CD4-positive, alpha-beta T cell treated with Interleukin-6 at 100 ng/mL for 8 hours (primary cell): ENCODE measurements at regions not wholly inside any gene's neighbourhood (a gene's known extent, or its start where the extent isn't known, plus 50 kb on each side); places are given as distances from the start of the nearest gene placed in this dataset.
"Not testable (repeated sequence)": the region's sequence is repeated elsewhere in the genome, so short reads cannot be mapped to it uniquely, and the experiment has no call there.

Experiments
- DNase-seq: peaks from one replicate; pipeline ENCODE4 v3.0.0-alpha.2; 2020; ENCODE audit warnings: mixed read lengths, low spot score

DNA sequence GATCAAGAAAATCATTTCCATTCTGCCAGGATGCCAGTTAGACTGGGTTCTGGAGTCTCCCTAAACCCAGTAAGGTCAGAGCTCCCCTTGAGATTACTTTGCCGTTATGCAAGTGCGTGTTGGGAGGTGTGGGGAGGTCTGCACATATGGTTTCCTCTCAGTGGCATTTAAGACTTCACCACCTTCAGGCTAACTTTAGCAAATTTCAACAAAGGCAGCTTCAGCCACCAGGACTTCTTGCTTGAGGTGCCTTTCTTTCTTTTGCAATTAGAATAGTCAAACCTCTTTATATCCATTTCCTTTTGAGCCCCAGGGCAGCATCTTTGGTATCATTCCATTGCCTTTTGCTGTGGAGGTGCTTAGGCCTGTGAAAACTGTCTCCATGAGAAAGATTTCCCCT is 117.2 kb upstream of the CCND2 start:
- no peak for DNase-seq

DNA sequence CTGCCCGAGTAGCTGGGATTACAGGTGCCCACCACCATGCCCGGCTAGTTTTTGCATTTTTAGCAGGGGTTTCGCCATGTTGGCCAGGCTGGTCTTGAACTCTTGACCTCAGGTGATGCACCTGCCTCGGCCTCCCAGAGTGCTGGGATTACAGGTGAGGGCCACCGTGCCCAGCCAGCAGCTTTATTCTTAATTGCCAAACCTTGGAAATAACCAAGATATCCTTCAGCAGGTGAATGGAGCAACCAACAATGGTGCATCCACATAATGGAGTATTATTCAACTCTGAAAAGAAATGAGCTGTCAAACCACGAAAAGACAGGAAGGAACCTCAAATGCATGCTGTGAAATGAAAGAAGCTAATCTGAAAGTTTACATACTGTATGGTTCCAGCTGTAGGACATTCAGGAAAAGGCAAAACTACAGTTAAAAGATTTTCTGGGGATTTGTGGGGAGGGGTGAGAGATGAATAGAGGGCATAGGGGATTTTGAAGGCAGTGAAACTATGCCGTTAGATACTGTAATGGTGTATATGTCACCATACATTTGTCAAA is 118.8 kb upstream of the CCND2 start:
- DNase-seq, result no peak

GRCh38 chr12:4153343-4153892 is 120.1 kb upstream of the CCND2 start:
- DNase-seq, result peak; percentile 46

DNA sequence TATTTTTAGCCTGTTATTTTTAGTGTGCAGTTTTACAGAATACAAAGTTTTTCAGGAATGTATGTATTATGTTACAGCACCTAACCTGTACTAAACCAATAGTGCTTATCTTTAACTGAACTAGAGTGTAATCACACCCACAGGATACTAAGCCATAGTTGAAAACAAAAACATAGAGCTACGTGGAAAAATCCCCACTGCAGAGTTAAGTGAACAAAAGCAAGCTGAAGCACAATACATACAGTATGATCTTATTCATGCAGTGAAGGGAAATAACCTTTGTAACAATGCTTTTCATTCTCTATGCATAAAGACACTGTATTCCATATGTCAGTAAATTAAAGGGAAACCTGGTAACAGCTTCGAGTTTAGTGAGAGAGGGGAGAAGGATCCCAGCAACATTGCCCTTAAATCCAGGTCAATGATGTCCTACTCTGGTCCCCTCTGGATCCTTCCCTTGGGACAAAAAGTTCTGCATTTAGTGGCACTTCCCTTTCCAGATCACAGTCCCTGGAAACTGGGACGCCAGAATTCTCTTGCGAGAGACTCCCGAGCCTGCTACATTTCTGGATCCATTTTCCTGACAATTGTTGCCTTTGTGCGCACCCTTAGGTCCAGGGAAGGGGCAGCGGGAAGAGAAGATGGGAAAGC is 121.3 kb upstream of the CCND2 start:
- DNase-seq, result no peak

- DNase-seq, result no peak
Measured at GRCh38 chr12:4151362-4152121, 122.0 kb upstream of the CCND2 start.

DNA sequence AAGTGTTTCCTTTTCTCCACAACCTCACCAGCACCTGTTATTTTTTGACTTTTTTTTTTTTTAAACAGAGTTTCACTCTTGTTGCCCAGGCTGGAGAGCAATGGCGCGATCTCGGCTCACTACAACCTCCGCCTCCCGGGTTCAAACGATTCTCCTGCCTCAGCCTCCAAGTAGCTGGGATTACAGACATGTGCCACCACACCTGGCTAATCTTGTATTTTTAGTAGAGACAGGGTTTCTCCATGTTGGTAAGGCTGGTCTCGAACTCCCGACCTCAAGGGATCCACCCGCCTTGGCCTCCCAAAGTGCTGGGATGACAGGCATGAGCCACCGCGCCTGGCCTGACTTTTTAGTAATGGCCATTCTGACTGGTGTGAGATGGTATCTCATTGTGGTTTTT is 123.2 kb upstream of the CCND2 start:
- DNase-seq, result not testable (repeated sequence)

GRCh38 chr12:4148418-4149056 is 125.0 kb upstream of the CCND2 start:
- DNase-seq, result peak; percentile 60

DNA sequence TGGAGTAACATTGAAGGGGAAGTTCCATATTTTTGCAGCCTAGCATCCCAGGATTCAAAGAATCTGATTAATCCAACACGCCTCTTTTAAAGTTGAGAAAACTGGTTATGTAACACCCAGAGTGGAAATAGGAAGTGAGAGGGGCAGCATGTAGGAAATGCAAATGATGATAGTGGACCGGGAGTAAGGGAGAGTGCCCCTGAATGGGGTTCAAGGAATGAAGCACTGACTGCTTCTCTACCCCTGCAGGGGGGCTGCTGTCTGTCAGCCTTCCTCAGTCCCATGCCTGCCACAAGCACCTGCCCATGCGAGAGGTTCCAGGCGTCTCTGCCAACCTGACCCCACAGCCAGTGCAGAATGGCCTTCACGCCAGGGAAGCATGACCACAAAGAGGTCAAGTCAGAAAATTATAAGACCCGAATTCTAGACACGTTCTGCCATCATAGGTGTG is 126.5 kb upstream of the CCND2 start:
- no peak for DNase-seq

- no peak for DNase-seq
Measured at GRCh38 chr12:4145990-4146859, 127.3 kb upstream of the CCND2 start.

GRCh38 chr12:4144676-4145075 is 128.9 kb upstream of the CCND2 start:
- no peak for DNase-seq

- peak; percentile 49 for DNase-seq
Measured at GRCh38 chr12:4143896-4144295, 129.7 kb upstream of the CCND2 start.

- no peak for DNase-seq
Measured at GRCh38 chr12:4141348-4142270, 132.0 kb upstream of the CCND2 start.

GRCh38 chr12:4140581-4141301 is 132.8 kb upstream of the CCND2 start:
- DNase-seq, result no peak

DNA sequence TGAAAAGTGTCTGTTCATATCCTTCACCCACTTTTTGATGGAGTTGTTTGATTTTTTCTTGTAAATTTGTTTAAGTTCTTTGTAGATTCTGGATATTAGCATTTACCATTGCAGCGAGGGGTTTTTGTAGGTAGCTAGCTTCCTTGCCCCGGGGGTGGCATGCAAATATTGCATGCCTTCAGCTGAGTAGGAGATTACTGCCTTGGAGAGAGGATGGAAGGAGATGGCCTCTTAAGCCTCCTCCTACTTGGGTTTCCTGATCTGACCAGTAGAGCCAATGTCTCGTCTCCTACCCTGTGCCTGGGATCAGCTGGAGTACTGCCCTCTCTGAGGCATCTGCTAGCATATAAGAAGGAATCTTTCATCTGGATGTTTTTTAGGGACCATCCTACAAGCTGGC is 134.4 kb upstream of the CCND2 start:
- DNase-seq, result no peak

DNA sequence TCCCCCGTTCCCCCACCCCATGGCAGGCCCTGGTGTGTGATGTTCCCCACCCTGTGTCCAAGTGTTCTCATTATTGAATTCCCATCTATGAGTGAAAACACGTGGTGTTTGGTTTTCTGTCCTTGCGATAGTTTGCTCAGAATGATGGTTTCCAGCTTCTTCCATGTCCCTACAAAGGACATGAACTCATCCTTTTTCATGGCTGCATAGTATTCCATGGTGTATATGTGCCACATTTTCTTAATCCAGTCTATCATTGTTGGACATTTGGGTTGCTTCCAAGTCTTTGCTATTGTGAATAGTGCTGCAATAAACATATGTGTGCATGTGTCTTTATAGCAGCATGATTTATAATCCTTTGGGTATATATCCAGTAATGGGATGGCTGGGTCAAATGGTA is 135.0 kb upstream of the CCND2 start:
- not testable (repeated sequence) for DNase-seq

GRCh38 chr12:4138051-4138450 is 135.5 kb upstream of the CCND2 start:
- no peak for DNase-seq

GRCh38 chr12:4137441-4137840 is 136.1 kb upstream of the CCND2 start:
- DNase-seq, result no peak

- DNase-seq, result no peak
Measured at GRCh38 chr12:4137015-4137414, 136.5 kb upstream of the CCND2 start.

- no peak for DNase-seq
Measured at GRCh38 chr12:4135919-4136605, 137.5 kb upstream of the CCND2 start.
